ENCODE measurements at regions not wholly inside any gene's neighbourhood (a gene's known extent, or its start where the extent isn't known, plus 50 kb on each side); places are given as distances from the start of the nearest gene placed in this dataset.
A peak's percentile ranks its signal among the peaks of the same experiment; 100 is the strongest.

GRCh38 chr6:166055801-166056200 is 111.8 kb downstream of the TBXT start:
- H3K27ac ChIP-seq = no peak overlapping the region
- no peak overlapping the region for H3K4me3 ChIP-seq

- no peak overlapping the region for H3K4me3 ChIP-seq
- no peak overlapping the region for H3K27ac ChIP-seq
Observed at GRCh38 chr6:166052837-166053236, 114.8 kb downstream of the TBXT start.

- H3K27ac ChIP-seq = no peak overlapping the region
- H3K4me3 ChIP-seq = no peak overlapping the region
Observed at GRCh38 chr6:166050559-166050958, 117.1 kb downstream of the TBXT start.

GRCh38 chr6:166046982-166047381 is 120.7 kb downstream of the TBXT start:
- Histone ChIP-seq H3K4me3 (no peak overlapping the region), H3K27ac (no peak overlapping the region)

GRCh38 chr6:166046226-166046625 is 121.4 kb downstream of the TBXT start:
- no peak overlapping the region for H3K27ac ChIP-seq
- no peak overlapping the region for H3K4me3 ChIP-seq

- Histone ChIP-seq H3K4me3 (no peak overlapping the region), H3K27ac (no peak overlapping the region)
Observed at GRCh38 chr6:166045860-166046200, 121.8 kb downstream of the TBXT start.

- no peak overlapping the region for H3K27ac ChIP-seq
- no peak overlapping the region for H3K4me3 ChIP-seq
Observed at GRCh38 chr6:166045173-166045859, 122.3 kb downstream of the TBXT start.

- no peak overlapping the region for H3K4me3 ChIP-seq
- no peak overlapping the region for H3K27ac ChIP-seq
Observed at GRCh38 chr6:166041277-166041676, 126.4 kb downstream of the TBXT start.

- Histone ChIP-seq H3K4me3 (no peak overlapping the region), H3K27ac (no peak overlapping the region)
Observed at GRCh38 chr6:166040292-166040691, 127.4 kb downstream of the TBXT start.

- H3K27ac ChIP-seq = no peak overlapping the region
- no peak overlapping the region for H3K4me3 ChIP-seq
Observed at GRCh38 chr6:166036316-166037095, 131.1 kb downstream of the TBXT start.

- Histone ChIP-seq H3K4me3 (no peak overlapping the region), H3K27ac (peak overlapping the region in 1 of 21 experiments; percentile 54)
Observed at GRCh38 chr6:166032366-166033200, 135.1 kb downstream of the TBXT start.

- H3K27ac ChIP-seq = no peak overlapping the region
- H3K4me3 ChIP-seq = no peak overlapping the region
Observed at GRCh38 chr6:166031275-166031674, 136.4 kb downstream of the TBXT start.

GRCh38 chr6:166029506-166029905 is 138.1 kb downstream of the TBXT start:
- Histone ChIP-seq H3K27ac (no peak overlapping the region), H3K4me3 (no peak overlapping the region)

- no peak overlapping the region for H3K27ac ChIP-seq
- no peak overlapping the region for H3K4me3 ChIP-seq
Observed at GRCh38 chr6:166027761-166028160, 139.9 kb downstream of the TBXT start.

- no peak overlapping the region for H3K27ac ChIP-seq
- no peak overlapping the region for H3K4me3 ChIP-seq
Observed at GRCh38 chr6:166026586-166027126, 141.0 kb downstream of the TBXT start.

- H3K4me3 ChIP-seq = no peak overlapping the region
- H3K27ac ChIP-seq = peak overlapping the region in 3 of 21 experiments; percentile 23 to 48 (median 43)
Observed at GRCh38 chr6:166025149-166025898, 142.3 kb downstream of the TBXT start.

- H3K4me3 ChIP-seq = no peak overlapping the region
- peak overlapping the region in 1 of 21 experiments; percentile 44 for H3K27ac ChIP-seq
Observed at GRCh38 chr6:166024252-166024651, 143.4 kb downstream of the TBXT start.

- H3K4me3 ChIP-seq = no peak overlapping the region
Observed at GRCh38 chr6:166023273-166023989, 144.2 kb downstream of the TBXT start.

GRCh38 chr6:166021429-166021828 is 146.2 kb downstream of the TBXT start:
- Histone ChIP-seq H3K4me3 (no peak overlapping the region), H3K27ac (no peak overlapping the region)

More at GRCh38 chr6:166023273-166023989, 144.2 kb downstream of the TBXT start:
- H3K27ac ChIP-seq = no peak overlapping the region
